H9 (cell line): ENCODE measurements at regions not wholly inside any gene's neighbourhood (a gene's known extent, or its start where the extent isn't known, plus 50 kb on each side); places are given as distances from the start of the nearest gene placed in this dataset.

Source experiments
- DNase-seq: peaks from one replicate; pipeline ENCODE4 v3.0.0-alpha.2; 2017
- H2AFZ ChIP-seq: one replicate; pipeline ENCODE4 v1.6.1; 2013; ENCODE audit warnings: mild to moderate bottlenecking, low read length, control low read depth, moderate library complexity
- H2AK5ac ChIP-seq: 2 replicates; pipeline ENCODE4 v1.6.1; 2013; ENCODE audit warnings: low read length, control low read depth, mixed read lengths; ENCODE audit not compliant: insufficient read length
- H2BK120ac ChIP-seq: one replicate; pipeline ENCODE4 v1.6.1; 2013; ENCODE audit warnings: low read depth, mild to moderate bottlenecking, low read length, control low read depth, inconsistent platforms; ENCODE audit not compliant: poor library complexity, severe bottlenecking
- H2BK12ac ChIP-seq: 2 replicates; pipeline ENCODE4 v1.6.1; 2013; ENCODE audit warnings: low read length, control low read depth, mixed read lengths, low read depth; ENCODE audit not compliant: insufficient read length
- H2BK15ac ChIP-seq: 2 replicates; pipeline ENCODE4 v1.6.1; 2013; ENCODE audit warnings: low read depth, low read length, control low read depth
- H2BK20ac ChIP-seq: one replicate; pipeline ENCODE4 v1.6.1; 2013; ENCODE audit warnings: low read depth, mild to moderate bottlenecking, low read length, control low read depth, inconsistent platforms; ENCODE audit not compliant: poor library complexity, severe bottlenecking
- H2BK5ac ChIP-seq: 2 replicates; pipeline ENCODE4 v1.6.1; 2013; ENCODE audit warnings: low read length, control low read depth, mixed read lengths; ENCODE audit not compliant: insufficient read length
- H3K14ac ChIP-seq: 2 replicates; pipeline ENCODE4 v1.6.1; 2013; ENCODE audit warnings: low read length, control low read depth; ENCODE audit not compliant: insufficient read depth
- H3K18ac ChIP-seq: 2 replicates; pipeline ENCODE4 v1.6.1; 2013; ENCODE audit warnings: low read depth, mild to moderate bottlenecking, mixed read lengths, low read length, control low read depth; ENCODE audit not compliant: insufficient read length
- H3K23ac ChIP-seq: 2 replicates; pipeline ENCODE4 v1.6.1; 2013; ENCODE audit warnings: low read length, control low read depth, mixed read lengths, low read depth; ENCODE audit not compliant: insufficient read length
- H3K23me2 ChIP-seq: 2 replicates; pipeline ENCODE4 v1.6.1; 2013; ENCODE audit warnings: low read depth, mild to moderate bottlenecking, mixed read lengths, low read length, control low read depth; ENCODE audit not compliant: insufficient read length, poor library complexity, severe bottlenecking
- H3K27ac ChIP-seq: 2 replicates; pipeline ENCODE4 v1.5.1; 2013; ENCODE audit warnings: low read length, control low read depth, mixed read lengths, low read depth; ENCODE audit not compliant: insufficient read length
- H3K27me3 ChIP-seq: 2 replicates; pipeline ENCODE4 v1.6.1; 2013; ENCODE audit warnings: low read length, control low read depth, inconsistent platforms; ENCODE audit not compliant: insufficient read depth
- H3K4ac ChIP-seq: 2 replicates; pipeline ENCODE4 v1.6.1; 2013; ENCODE audit warnings: low read depth, mild to moderate bottlenecking, control low read depth, inconsistent platforms, low read length, moderate library complexity
- H3K4me1 ChIP-seq: 2 replicates; pipeline ENCODE4 v1.6.1; 2013; ENCODE audit warnings: low read length, control low read depth, inconsistent platforms; ENCODE audit not compliant: insufficient read depth
- H3K4me2 ChIP-seq: 2 replicates; pipeline ENCODE4 v1.6.1; 2013; ENCODE audit warnings: low read length, control low read depth, mixed read lengths; ENCODE audit not compliant: insufficient read length, insufficient read depth
- H3K56ac ChIP-seq: 2 replicates; pipeline ENCODE4 v1.6.1; 2013; ENCODE audit warnings: low read depth, mild to moderate bottlenecking, mixed read lengths, low read length, control low read depth; ENCODE audit not compliant: insufficient read length
- H3K79me1 ChIP-seq: 2 replicates; pipeline ENCODE4 v1.6.1; 2013; ENCODE audit warnings: low read depth, mild to moderate bottlenecking, moderate library complexity, low read length, control low read depth, inconsistent platforms; ENCODE audit not compliant: insufficient read depth, poor library complexity, severe bottlenecking
- H3K79me2 ChIP-seq: 2 replicates; pipeline ENCODE4 v1.6.1; 2013; ENCODE audit warnings: low read length, control low read depth, inconsistent platforms; ENCODE audit not compliant: insufficient read depth
- H3K9ac ChIP-seq: 2 replicates; pipeline ENCODE4 v1.6.1; 2013; ENCODE audit warnings: low read length, control low read depth, mixed read lengths; ENCODE audit not compliant: insufficient read length; ENCODE audit errors: extremely low read depth
- H3K9me3 ChIP-seq: one replicate; pipeline ENCODE4 v1.6.1; 2013; ENCODE audit warnings: low read depth, low read length, inconsistent platforms; ENCODE audit not compliant: control insufficient read depth
- H3T11ph ChIP-seq: one replicate; pipeline ENCODE4 v1.6.1; 2013; ENCODE audit warnings: mild to moderate bottlenecking, low read length, control low read depth, inconsistent platforms
- H4K20me1 ChIP-seq: one replicate; pipeline ENCODE4 v1.6.1; 2013; ENCODE audit not compliant: control insufficient read depth, insufficient read length, insufficient read depth
- H4K5ac ChIP-seq: 2 replicates; pipeline ENCODE4 v1.6.1; 2013; ENCODE audit warnings: low read depth, mild to moderate bottlenecking, mixed read lengths, low read length, control low read depth; ENCODE audit not compliant: insufficient read length
- H4K8ac ChIP-seq: replicated peaks from 2 replicates; pipeline ENCODE4 v1.6.1; 2013; ENCODE audit warnings: low read length, control low read depth, mixed read lengths, low read depth; ENCODE audit not compliant: insufficient read length
- H4K91ac ChIP-seq: 2 replicates; pipeline ENCODE4 v1.6.1; 2013; ENCODE audit warnings: low read depth, mild to moderate bottlenecking, moderate library complexity, mixed read lengths, low read length, control low read depth; ENCODE audit not compliant: insufficient read length
- H3K27ac Mint-ChIP-seq, 3 experiments: 2 replicates in 2 of 3; 3 replicates in 1 of 3; pipeline ENCODE4 v1.8.0; 2020 to 2021; ENCODE audit warnings: mixed read lengths in 3 of 3, mild to moderate bottlenecking in 1 of 3, moderate library complexity in 1 of 3
- H3K27me3 Mint-ChIP-seq: 2 replicates; pipeline ENCODE4 v1.8.0; 2021; ENCODE audit warnings: low read depth, mild to moderate bottlenecking, moderate library complexity, mixed read lengths
- H3K36me3 Mint-ChIP-seq, 3 experiments: 2 replicates in 2 of 3; 3 replicates in 1 of 3; pipeline ENCODE4 v1.8.0; 2020 to 2021; ENCODE audit warnings: low read depth in 3 of 3, mixed read lengths in 3 of 3; ENCODE audit not compliant: insufficient read depth in 1 of 3
- H3K4me1 Mint-ChIP-seq, 2 experiments: 2 replicates each; pipeline ENCODE4 v1.8.0; 2020; ENCODE audit warnings: mixed read lengths in 2 of 2
- H3K4me3 Mint-ChIP-seq, 2 experiments: 2 replicates in 1 of 2; 3 replicates in 1 of 2; pipeline ENCODE4 v1.8.0; 2020 to 2021; ENCODE audit warnings: mild to moderate bottlenecking in 2 of 2, mixed read lengths in 2 of 2, moderate library complexity in 1 of 2
- H3K9me3 Mint-ChIP-seq, 2 experiments: 2 replicates in 1 of 2; 3 replicates in 1 of 2; pipeline ENCODE4 v1.8.0; 2020; ENCODE audit warnings: mild to moderate bottlenecking in 2 of 2, mixed read lengths in 2 of 2, moderate library complexity in 1 of 2
- CTCF ChIP-seq: fragments of 200-600 bp; sonication (generic); conservative IDR thresholded peaks from 3 replicates; pipeline ENCODE4 v1.8.0; 2021; ENCODE audit warnings: antibody characterized with exemption, mild to moderate bottlenecking
- WGBS: extraction: QIAGEN DNeasy Blood & Tissue Kit; methylation state at CpG from one replicate; pipeline ENCODE4 v1.1.7; 2013; ENCODE audit warnings: missing lambda C conversion rate, low lambda C conversion rate, mixed read lengths; ENCODE audit not compliant: insufficient read length; ENCODE audit errors: extremely low coverage; 5-methylcytosine and 5-hydroxymethylcytosine counted together

GRCh38 chr1:23638188-23638619 lies 53.4 kb upstream of the RPL11 start:
- Histone ChIP-seq H2AK5ac (no peak overlapping the region), H3K27me3 (no peaks in the 10 kb centered on the region; the same call in 1 of the 2 replicates), H2BK12ac (no peak overlapping the region), H3K9me3 (no peaks in the 10 kb centered on the region), H2BK120ac (no peak overlapping the region), H3K4ac (no peak overlapping the region), H2AFZ (no peak overlapping the region), H3T11ph (no peak overlapping the region), H3K14ac (no peak overlapping the region), H4K5ac (no peak overlapping the region), H3K9ac (no peak overlapping the region), H2BK20ac (no peak overlapping the region), H4K20me1 (no peaks in the 10 kb centered on the region), H4K8ac (no peak overlapping the region), H3K56ac (no peak overlapping the region), H4K91ac (no peak overlapping the region), H2BK15ac (no peak overlapping the region), H3K18ac (no peak overlapping the region), H3K79me2 (no peaks in the 10 kb centered on the region), H3K23ac (no peak overlapping the region), H3K23me2 (no peaks in the 10 kb centered on the region), H2BK5ac (no peak overlapping the region), H3K27ac (no peak overlapping the region), H3K4me2 (no peak overlapping the region), H3K79me1 (no peaks in the 10 kb centered on the region), H3K4me1 (no peaks in the 10 kb centered on the region)
- Mint-ChIP-seq H3K4me1 (peaks cover 22 to 26% of the 10 kb centered on the region in 2 experiments), H3K36me3 (no peaks in the 10 kb centered on the region), H3K9me3 (no peaks in the 10 kb centered on the region), H3K27me3 (peaks cover 22% of the 10 kb centered on the region), H3K4me3 (no peak overlapping the region), H3K27ac (no peak overlapping the region; a peak in 1 of 7 replicates)
- no CpG with 5 or more reads among the region's 4 CpGs for WGBS
- DNase-seq = no peak
- TF ChIP-seq CTCF = no peak
